Brain microvascular endothelial cell (primary cell): ENCODE measurements at regions not wholly inside any gene's neighbourhood (a gene's known extent, or its start where the extent isn't known, plus 50 kb on each side); places are given as distances from the start of the nearest gene placed in this dataset.

Experiments
- DNase-seq: peaks from one replicate; pipeline ENCODE4 v3.0.0-alpha.2; 2020
- H3K27ac ChIP-seq: fragments of 250-450 bp; sonication (Bioruptor Pico); 2 replicates; pipeline ENCODE4 v1.5.1; 2020; ENCODE audit warnings: mild to moderate bottlenecking, moderate library complexity
- H3K27me3 ChIP-seq: fragments of 250-450 bp; sonication (Bioruptor Pico); replicated peaks from 2 replicates; pipeline ENCODE4 v1.5.1; 2020; ENCODE audit warnings: mild to moderate bottlenecking
- H3K36me3 ChIP-seq: fragments of 250-450 bp; sonication (Bioruptor Pico); replicated peaks from 2 replicates; pipeline ENCODE4 v1.5.1; 2020; ENCODE audit warnings: mild to moderate bottlenecking
- H3K4me3 ChIP-seq: 2 replicates; pipeline ENCODE4 v1.5.1; 2011; ENCODE audit warnings: low read depth, mild to moderate bottlenecking, control low read depth, low read length, moderate library complexity
- in situ Hi-C: cut with HindIII; loops from 2 replicates; pipeline ENCODE4 v1.10.0; 2017; ENCODE audit warnings: low sequenced_read_pairs, low pct_ligation_motif_present
- TF ChIP-seq, protein P1 (sequence below): IDR thresholded peaks from 2 replicates; pipeline ENCODE4 v1.5.1; 2011; ENCODE audit warnings: low read depth, mild to moderate bottlenecking, moderate library complexity, low read length, control low read depth, inconsistent platforms; ENCODE audit errors: missing control alignments

DNA sequence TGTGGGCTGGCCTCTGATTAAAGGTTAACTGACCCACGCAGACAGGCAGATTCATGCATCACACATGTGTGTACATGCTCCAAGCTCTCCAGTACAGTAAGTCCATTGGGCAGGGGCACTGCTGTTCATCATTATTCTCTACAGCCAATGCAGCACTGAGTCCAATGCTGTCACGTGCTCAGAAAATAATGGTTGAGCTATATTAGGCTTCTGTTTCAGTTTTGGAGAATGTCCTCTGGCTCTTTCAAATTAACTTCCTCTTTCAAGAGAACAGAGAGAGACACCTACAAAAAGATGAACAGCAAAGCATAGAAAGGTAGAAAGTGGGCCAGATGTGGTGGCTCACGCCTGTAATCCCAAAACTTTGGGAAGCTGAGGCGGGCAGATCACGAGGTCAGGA lies 202.6 kb downstream of the MEX3B start:
- no peak for DNase-seq
- in situ Hi-C loops: no loop called here
- no peak overlapping the region for H3K27ac ChIP-seq
- H3K4me3 ChIP-seq: no peak overlapping the region
- H3K27me3 ChIP-seq: no peaks in the 10 kb centered on the region
- TF ChIP-seq, protein P1, sequence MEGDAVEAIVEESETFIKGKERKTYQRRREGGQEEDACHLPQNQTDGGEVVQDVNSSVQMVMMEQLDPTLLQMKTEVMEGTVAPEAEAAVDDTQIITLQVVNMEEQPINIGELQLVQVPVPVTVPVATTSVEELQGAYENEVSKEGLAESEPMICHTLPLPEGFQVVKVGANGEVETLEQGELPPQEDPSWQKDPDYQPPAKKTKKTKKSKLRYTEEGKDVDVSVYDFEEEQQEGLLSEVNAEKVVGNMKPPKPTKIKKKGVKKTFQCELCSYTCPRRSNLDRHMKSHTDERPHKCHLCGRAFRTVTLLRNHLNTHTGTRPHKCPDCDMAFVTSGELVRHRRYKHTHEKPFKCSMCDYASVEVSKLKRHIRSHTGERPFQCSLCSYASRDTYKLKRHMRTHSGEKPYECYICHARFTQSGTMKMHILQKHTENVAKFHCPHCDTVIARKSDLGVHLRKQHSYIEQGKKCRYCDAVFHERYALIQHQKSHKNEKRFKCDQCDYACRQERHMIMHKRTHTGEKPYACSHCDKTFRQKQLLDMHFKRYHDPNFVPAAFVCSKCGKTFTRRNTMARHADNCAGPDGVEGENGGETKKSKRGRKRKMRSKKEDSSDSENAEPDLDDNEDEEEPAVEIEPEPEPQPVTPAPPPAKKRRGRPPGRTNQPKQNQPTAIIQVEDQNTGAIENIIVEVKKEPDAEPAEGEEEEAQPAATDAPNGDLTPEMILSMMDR: no peak
- H3K36me3 ChIP-seq: no peaks in the 10 kb centered on the region

- no peak for DNase-seq
- H3K36me3 ChIP-seq: no peaks in the 10 kb centered on the region
- no peak overlapping the region for H3K27ac ChIP-seq
- H3K4me3 ChIP-seq: no peak overlapping the region
- TF ChIP-seq, protein P1: no peak
- no peaks in the 10 kb centered on the region for H3K27me3 ChIP-seq
- in situ Hi-C loops: no loop called here
Observed at GRCh38 chr15:81839387-81839786, 206.4 kb downstream of the MEX3B start.

DNA sequence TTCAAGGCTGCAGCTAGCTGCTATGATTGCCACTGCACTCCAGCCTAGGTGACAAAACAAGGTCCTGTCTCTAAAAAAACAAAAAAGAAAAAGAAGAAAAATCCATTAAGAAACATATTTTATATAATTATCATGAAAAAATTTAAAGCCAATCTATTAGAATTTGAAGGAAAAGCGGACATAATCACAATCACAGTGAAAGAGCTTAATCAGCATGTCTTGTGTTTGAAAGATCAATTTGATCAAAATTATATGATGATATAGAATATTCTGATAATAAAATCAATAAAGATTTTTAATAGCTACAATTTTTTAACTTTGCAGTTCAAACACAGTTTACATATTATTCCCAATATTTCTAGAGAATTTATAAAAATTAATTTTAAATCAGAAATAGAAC lies 210.1 kb downstream of the MEX3B start:
- Histone ChIP-seq H3K27me3 (no peaks in the 10 kb centered on the region), H3K27ac (no peak overlapping the region), H3K4me3 (no peak overlapping the region), H3K36me3 (no peaks in the 10 kb centered on the region)
- no peak for DNase-seq
- in situ Hi-C loops: no loop called here
- TF ChIP-seq, protein P1: no peak

DNA sequence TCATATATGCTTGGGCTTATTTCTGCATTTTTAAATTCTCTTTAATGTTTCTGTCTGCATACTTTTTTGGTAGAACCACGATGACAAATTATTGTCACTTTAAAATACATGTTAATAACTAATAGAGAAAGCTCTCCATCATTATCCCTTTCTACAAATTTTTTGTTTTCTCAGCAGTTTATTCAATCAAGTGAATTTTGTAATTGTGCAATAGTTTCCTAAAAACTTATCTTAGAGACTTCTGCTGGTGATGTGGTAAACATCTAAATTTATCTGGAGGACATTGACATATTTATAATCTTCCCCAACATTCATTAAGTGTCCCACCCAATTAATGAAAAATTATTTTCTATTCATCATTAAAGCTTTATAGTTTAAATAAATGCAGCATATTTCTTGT lies 215.3 kb downstream of the MEX3B start:
- TF ChIP-seq, protein P1: no peak
- no peak for DNase-seq
- H3K4me3 ChIP-seq: no peak overlapping the region
- no peaks in the 10 kb centered on the region for H3K27me3 ChIP-seq
- H3K27ac ChIP-seq: no peak overlapping the region
- no peaks in the 10 kb centered on the region for H3K36me3 ChIP-seq
- in situ Hi-C loops: no loop called here

DNA sequence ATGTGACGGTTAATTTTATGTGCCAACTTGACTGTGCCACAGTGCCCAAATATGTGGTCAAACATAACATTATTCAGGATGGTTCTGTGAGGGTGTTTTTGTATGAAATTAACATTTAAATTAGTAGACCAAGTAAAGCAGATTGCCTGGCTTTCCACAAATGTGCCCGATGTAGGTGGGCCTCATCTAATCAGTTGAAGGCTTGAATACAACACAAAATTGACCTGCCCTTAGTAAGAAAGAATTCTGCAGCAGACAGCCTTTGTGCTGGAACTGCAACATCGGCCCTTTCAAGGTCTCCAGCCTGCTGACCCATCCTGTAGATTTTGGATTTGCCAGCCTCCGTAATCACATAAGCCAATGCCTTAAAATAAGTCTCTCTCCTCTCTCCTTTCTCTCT lies 215.9 kb downstream of the MEX3B start:
- Histone ChIP-seq H3K36me3 (no peaks in the 10 kb centered on the region), H3K27ac (no peak overlapping the region), H3K27me3 (no peaks in the 10 kb centered on the region), H3K4me3 (no peak overlapping the region)
- TF ChIP-seq, protein P1: no peak
- in situ Hi-C loops: no loop called here
- no peak for DNase-seq

DNA sequence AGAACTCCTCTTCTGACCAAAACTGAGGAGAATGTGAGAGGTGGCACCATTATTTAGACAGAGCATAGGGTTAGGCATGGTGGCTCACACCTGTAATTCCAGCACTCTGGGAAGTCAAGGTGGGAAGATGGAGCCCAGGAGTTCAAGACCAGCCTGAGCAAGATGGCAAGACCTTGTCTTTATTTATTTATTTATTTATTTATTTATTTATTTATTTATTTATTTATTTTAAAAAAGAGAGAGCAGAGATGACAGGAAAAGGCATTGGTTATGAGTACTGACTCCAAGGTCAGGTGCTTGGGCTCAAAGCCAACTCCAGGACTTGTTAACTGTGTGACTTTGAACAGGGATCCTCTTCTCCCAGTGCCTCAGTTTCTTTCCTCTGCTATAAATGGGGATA lies 217.7 kb downstream of the MEX3B start:
- no peak for DNase-seq
- Histone ChIP-seq H3K27ac (no peak overlapping the region), H3K4me3 (no peak overlapping the region), H3K36me3 (no peaks in the 10 kb centered on the region), H3K27me3 (no peaks in the 10 kb centered on the region)
- TF ChIP-seq, protein P1: no peak
- in situ Hi-C loops: no loop called here
